Activated CD8-positive, alpha-beta memory T cell treated with anti-CD3 and anti-CD28 coated beads for 1 hour (primary cell): ENCODE measurements at regions not wholly inside any gene's neighbourhood (a gene's known extent, or its start where the extent isn't known, plus 50 kb on each side); places are given as distances from the start of the nearest gene placed in this dataset.
"Not testable (repeated sequence)": the region's sequence is repeated elsewhere in the genome, so short reads cannot be mapped to it uniquely, and the experiment has no call there.

Experiments
- DNase-seq, 2 donors: peaks; one replicate each; pipeline ENCODE4 v3.0.0-alpha.2; 2020; ENCODE audit warnings: low read depth in 1 of 2; ENCODE audit errors: extremely low read depth in 1 of 2

- no peak for DNase-seq
Measured at GRCh38 chr1:5768014-5768413, 224.2 kb downstream of the NPHP4 start.

DNA sequence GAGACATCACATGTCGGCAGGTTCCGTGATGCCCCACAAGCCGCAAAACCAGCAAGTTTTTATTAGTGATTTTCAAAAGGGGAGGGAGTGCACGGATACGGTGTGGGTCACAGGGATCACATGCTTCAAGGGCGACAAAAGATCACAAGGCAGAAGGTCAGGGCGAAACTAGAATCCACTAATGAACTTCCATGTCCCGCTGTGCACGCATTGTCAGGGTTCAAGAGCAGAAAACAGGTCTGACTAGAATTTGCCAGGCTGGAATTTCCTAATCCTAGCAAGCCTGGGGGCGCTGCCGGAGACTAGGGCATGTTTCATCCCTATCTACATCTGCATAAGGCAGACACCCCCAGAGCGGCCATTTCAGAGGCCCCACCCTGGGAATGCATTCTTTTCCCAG is 225.2 kb downstream of the NPHP4 start:
- not testable (repeated sequence) for DNase-seq

DNA sequence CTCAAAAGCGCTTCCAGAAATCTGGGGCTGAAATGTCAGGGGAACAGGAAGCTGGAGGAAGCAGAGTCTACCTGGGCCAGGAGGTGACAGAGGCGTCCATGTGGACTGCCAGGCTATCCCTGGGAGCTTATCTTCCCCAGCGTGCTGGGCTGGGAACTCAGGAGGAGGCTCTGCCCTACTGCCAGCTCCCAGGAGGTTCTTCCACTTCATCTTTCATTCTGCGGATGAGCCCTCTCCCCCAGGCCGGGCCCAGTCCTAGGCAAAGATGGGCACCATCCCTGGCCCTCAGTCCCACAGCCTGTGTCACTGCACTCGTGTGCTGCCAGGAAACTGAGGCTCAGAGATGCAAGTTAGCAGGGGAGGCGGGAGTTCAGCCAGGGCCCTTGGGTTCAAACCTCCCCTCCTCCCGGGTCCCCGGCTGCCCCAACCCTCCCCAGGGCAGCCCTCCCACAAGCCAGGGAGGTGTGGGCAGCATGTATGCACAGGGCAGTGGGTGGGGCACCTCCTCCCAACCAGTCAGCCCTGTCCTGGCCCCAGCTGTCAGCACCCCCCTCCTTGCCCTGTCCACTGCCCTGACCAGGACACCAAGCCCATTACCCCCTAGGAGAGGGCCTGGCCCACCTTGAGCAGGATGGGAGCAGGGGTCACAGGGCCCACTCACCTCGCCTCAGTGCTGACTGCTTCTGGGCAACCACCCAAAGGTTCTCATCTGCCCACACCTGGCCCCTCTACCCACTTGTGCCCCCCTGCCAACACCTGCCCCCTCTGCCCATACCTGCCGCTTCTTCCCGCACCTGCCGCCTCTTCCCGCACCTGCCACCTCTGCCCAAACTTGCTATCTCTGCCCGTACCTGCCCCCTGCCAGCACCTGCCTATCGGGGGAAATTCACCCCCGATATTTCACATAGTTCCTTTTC is 226.0 kb downstream of the NPHP4 start:
- no peak for DNase-seq

DNA sequence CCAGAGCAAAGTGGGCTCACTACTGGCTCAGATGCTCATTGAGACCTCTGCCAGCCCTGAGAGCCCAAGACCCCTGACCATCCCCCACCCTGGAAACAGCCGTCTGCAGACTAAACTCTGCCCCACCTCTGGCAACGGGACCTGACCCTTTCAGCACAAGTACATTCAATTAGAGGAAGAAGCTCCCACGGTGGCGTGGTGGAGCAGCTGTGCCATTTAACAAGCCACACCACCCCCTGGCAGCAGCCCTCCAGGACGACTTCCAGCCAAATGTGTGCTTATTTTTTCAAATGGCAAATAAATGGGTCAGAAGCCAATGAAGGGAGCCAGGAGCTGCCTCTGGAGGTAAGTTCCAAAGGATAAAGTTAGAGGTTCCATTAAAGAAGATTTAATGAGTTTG is 226.7 kb downstream of the NPHP4 start:
- DNase-seq, result no peak

- no peak for DNase-seq
Measured at GRCh38 chr1:5764959-5765358, 227.3 kb downstream of the NPHP4 start.

- no peak for DNase-seq
Measured at GRCh38 chr1:5764464-5764863, 227.8 kb downstream of the NPHP4 start.

DNA sequence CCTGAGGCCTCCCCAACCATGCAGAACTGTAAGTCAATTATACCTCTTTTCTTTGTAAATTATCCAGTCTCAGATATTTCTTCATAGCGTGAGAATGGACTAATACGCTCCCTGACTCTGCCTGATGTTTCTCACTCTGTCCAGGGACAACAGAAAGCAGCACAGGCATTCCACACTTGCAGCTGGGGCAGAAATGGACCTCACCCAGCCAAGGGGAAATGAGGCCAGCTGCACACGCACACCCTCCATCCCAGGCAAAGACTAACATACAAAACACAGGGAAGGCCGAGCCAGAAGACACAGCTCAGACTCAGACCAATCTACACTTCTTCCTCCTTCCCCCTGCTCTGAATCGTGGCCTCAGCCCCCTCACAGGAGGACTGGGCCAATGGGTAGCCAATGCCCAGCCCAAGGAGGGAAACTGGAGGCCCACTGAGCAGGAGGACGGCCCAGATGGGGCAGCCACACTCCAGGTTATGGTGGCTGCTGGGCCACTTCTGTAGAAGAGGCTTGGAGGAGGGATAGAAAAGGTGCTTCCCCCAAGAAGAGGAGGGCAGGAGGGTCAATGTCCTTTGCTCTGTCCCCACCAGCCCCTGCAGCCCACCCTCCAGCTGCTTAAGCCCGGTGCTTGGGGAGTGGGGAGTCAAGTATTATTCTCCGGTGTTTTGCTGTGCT is 228.4 kb downstream of the NPHP4 start:
- DNase-seq, result no peak

GRCh38 chr1:5758859-5759578 is 233.2 kb downstream of the NPHP4 start:
- DNase-seq, result no peak

GRCh38 chr1:5758000-5758858 is 234.0 kb downstream of the NPHP4 start:
- no peak for DNase-seq

DNA sequence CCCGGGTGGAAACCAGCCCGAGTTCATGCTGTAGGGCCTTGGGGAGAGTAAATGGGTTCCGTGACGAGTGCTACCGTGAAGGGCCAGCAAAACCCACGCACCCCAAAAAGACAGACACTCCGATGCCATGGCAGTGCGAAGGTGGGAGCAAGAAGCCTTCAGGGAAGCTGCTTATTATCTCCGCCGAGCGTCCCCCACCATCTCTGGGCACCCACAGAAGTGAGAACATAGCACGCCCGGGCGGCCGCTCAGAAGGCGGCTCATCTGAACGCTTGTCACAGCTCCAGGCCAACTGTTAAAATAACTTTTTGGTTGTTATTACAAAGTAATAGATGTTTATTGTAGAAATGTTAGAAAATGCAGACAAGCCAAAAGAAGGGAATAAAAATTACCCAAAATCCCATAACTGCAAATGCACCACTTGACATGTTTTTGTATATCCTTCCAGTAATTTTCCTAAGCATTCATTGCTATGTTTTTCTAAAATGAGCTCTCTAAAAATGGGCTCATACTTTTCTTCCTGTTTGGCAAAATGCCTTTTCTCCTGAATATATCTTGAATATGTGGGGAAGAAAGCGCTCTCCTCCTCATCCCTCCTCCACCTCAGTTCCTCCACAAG is 234.9 kb downstream of the NPHP4 start:
- DNase-seq, result no peak

- DNase-seq, result no peak
Measured at GRCh38 chr1:5756434-5757186, 235.6 kb downstream of the NPHP4 start.

GRCh38 chr1:5755552-5756125 is 236.6 kb downstream of the NPHP4 start:
- no peak for DNase-seq

DNA sequence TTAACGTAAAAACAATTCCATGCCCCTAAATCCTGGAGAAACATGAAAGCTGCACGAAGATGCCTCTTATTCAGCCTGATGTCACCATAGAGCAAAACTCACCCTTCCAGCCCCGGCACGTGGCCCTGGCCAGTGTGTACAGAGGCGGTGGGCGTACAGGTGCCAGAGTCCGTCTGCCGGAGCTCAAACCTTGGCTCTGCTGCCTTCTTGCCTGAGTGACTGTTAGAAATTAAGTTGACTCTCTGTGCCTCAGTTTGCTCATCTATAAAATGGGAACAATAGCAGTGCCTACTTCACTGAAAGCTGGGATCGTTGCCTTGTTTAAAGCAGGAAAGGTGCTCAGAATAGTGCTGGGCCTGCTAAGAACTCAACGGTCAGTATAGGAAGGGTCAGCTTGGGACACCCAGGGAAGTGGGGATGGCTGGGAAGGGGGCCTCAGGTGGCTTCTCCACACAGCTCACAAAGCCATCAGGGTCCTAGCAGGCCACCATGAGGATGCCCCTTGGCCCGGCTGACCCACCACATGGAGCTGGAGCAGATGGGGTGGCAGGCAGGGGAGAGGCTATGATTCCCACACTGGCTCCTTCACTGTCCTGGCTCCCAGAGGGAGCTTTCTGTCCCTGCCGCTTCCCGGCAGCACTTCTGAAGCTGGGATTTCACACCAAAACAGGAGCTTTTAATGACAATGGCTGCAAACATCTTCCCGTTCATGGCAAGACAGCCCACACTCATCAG is 237.2 kb downstream of the NPHP4 start:
- DNase-seq, result no peak

GRCh38 chr1:5753549-5754421 is 238.4 kb downstream of the NPHP4 start:
- no peak for DNase-seq

- no peak for DNase-seq
Measured at GRCh38 chr1:5752746-5753548, 239.3 kb downstream of the NPHP4 start.

- DNase-seq, result no peak
Measured at GRCh38 chr1:5751833-5752745, 240.1 kb downstream of the NPHP4 start.
